VCaP (cell line): ENCODE measurements at regions not wholly inside any gene's neighbourhood (a gene's known extent, or its start where the extent isn't known, plus 50 kb on each side); places are given as distances from the start of the nearest gene placed in this dataset.

ENCODE experiments used
- H3K27ac ChIP-seq: fragments of 450-650 bp; 2 replicates; pipeline ENCODE4 v1.5.1; 2017
- TF ChIP-seq, protein P1 (sequence below): fragments of 450-650 bp; conservative IDR thresholded peaks from 2 replicates; pipeline ENCODE4 v1.5.1; 2017; ENCODE audit warnings: mild to moderate bottlenecking, moderate library complexity

DNA sequence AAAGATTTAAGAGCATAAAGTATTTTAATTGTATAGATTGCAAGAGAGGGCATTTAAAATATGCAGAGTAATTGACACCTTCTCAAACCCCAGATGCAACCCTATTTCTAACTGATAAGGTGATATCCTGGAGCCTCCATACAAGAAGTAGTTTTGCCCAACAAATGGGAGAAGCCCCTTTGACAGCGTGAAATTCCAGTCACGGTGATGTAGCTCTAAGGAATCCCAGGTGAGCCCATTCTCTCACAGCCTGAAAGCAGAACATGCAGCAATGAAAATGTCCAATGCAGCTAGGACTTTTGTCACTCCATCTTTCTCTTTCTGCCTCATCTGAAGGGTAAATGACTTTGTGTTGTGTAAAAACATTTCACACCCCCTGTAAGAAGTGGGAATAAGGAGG is 96.4 kb downstream of the TMEM212 start:
- TF ChIP-seq, protein P1, sequence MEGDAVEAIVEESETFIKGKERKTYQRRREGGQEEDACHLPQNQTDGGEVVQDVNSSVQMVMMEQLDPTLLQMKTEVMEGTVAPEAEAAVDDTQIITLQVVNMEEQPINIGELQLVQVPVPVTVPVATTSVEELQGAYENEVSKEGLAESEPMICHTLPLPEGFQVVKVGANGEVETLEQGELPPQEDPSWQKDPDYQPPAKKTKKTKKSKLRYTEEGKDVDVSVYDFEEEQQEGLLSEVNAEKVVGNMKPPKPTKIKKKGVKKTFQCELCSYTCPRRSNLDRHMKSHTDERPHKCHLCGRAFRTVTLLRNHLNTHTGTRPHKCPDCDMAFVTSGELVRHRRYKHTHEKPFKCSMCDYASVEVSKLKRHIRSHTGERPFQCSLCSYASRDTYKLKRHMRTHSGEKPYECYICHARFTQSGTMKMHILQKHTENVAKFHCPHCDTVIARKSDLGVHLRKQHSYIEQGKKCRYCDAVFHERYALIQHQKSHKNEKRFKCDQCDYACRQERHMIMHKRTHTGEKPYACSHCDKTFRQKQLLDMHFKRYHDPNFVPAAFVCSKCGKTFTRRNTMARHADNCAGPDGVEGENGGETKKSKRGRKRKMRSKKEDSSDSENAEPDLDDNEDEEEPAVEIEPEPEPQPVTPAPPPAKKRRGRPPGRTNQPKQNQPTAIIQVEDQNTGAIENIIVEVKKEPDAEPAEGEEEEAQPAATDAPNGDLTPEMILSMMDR, result no peak

DNA sequence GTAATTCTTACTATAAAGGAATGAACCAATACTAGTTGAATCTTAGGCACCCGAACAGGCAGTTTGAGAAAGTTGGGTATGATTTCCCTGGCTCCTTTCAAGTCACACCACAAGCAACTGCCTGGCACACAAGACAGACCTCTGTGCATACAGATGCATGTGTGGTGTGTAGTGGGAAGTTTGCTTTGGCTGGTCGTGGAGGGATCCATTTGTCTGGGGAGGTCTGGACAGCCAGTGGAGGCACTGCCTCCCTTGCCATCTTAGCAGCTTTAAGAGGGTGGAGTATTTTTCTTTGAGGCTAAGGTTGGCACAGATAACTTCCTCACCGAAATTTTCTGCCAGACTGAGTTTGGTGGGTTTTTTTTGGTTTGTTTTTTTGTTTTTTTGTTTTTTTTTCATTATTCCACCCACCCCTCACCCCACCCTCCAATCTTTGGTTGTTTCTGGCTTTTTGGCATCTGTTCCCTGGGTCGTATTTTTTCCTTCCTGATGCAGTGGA is 97.1 kb downstream of the TMEM212 start:
- TF ChIP-seq, protein P1, result no peak
- H3K27ac ChIP-seq, result no peak overlapping the region

More for the DNA sequence above, 96.4 kb downstream of the TMEM212 start:
- H3K27ac ChIP-seq, result no peak overlapping the region

DNA sequence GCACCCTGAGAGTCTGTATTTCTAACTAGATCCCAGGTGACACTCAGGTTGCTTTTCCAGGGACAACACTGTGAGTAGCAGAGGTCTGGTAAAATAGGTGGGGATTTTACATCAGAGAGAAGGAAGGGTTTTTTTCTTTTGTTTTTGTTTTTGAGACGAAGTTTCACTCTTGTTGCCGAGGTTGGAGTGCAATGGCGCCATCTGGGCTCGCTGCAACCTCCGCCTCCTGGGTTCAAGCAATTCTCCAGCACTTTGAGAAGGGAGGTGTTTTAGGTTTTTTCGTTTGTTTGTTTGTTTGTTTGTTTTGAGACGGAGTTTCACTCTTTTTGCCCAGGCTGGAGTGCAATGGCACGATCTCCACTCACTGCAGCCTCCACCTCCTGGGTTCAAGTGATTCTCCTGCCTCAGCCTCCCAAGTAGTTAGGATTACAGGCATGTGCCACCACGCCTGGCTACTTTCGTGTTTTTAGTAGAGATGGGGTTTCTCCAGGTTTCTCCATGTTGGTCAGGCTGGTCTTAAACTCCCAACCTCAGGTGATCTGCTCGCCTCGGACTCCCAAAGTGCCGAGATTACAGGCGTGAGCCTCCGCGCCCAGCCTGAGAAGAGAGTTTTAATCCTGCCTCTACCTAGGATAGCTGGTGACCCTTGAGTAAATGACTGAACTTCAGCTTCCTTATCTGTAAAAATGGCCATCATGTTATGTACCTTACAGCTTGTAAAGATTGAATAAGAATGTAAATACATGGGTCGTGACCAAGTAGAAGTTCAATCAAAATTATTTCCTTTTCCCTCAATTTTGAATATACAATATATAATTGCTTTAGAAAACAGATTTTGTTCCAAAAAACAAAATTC is 95.9 kb upstream of the FNDC3B start:
- peak overlapping the region; percentile 48 for H3K27ac ChIP-seq
- TF ChIP-seq, protein P1, result no peak

DNA sequence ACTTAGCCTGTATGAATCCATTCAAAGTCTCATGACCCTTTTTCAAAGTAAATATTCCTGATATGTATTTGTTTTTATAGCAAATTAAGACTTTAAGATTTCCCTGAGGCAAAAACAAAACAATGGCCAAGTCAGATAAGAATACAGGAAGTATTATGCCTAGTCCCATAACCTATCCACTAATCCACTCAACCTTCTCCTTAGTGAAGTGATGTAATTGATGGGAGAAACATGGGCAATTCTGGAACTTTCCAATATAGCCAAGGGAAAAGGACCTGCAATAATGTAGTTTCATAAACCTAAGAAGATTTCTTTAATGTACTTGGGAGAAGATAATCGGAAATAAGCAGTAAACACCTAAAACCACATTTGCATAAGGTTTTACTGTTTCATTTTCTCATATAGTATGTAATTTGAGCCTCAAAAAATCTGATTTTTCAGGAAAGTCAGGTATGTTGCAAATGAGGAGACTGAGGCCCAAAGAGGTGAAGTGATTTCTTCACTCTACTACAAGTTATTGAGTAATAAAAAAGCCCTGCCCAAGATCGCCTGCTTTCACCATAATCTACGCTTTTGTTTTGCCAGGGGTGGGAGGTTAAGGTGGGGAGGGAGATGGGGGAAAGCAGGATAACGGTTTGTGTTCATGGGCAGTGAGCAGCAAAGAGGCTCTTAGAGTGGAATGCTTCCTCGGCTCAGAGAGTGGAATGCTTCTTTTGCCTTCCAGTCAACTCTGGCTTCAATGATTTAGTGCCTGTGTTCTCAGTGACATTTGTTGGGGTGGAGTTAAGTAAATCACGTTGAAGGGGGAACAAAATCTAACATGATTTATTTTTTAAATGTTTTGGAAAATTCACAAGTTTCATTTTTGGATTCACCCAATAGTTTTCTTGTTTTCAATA is 95.0 kb upstream of the FNDC3B start:
- TF ChIP-seq, protein P1, result no peak

DNA sequence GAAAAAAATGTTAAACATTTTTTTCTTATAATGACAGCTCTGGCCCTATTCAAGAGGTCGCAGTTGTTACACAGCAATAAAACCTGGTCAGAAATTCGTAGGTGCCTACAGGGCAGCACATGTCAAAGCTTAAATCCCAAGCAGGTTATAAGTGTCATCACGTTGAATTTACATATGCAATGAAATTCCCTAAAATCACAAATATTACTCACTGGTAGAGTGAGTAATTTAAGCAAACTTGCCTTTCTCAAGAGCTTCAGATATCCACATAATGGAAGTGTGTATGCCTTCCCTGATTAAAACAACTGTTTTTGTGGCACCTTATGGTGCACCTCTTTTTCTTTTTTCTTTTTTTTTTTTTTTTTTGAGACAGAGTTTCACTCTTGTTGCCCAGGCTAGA is 90.7 kb upstream of the FNDC3B start:
- TF ChIP-seq, protein P1, result no peak

More for the DNA sequence above, 95.0 kb upstream of the FNDC3B start:
- peak overlapping the region; percentile 48 for H3K27ac ChIP-seq

GRCh38 chr3:171949554-171949953 is 89.8 kb upstream of the FNDC3B start:
- H3K27ac ChIP-seq, result no peak overlapping the region
- TF ChIP-seq, protein P1, result no peak

More for the DNA sequence above, 90.7 kb upstream of the FNDC3B start:
- no peak overlapping the region for H3K27ac ChIP-seq

DNA sequence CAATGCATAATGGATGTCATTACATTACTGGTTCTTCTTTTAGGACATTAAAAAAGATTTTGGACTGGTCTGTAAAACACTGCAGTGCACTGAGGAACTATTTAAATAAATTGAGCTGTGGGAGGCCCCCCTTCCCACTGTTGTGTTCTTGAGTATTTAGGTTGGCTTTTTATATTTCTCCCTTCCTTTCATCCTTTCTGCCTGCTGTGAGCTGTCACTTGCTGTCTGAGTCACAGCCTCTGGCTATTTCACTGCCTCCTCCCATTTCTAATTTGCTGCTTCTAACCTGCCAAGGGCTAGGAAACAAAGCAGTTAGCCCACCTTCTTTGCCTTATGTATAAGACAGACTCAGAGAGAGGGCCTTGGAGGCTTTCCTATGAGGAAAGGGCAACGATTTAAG is 89.0 kb upstream of the FNDC3B start:
- H3K27ac ChIP-seq, result no peak overlapping the region

More for the DNA sequence above, 89.0 kb upstream of the FNDC3B start:
- TF ChIP-seq, protein P1, result no peak
